IMR-90 (cell line): ENCODE measurements at regions not wholly inside any gene's neighbourhood (a gene's known extent, or its start where the extent isn't known, plus 50 kb on each side); places are given as distances from the start of the nearest gene placed in this dataset.

Experiments
- BHLHE40 ChIP-seq: fragments of 150-350 bp; IDR thresholded peaks from 2 replicates; pipeline ENCODE4 v1.6.1; 2016; ENCODE audit warnings: mild to moderate bottlenecking, low read depth, low read length
- CEBPB ChIP-seq: IDR thresholded peaks from 2 replicates; pipeline ENCODE4 v1.6.1; 2012; ENCODE audit warnings: low read depth, low read length, improper control_type of control experiment
- CHD1 ChIP-seq: IDR thresholded peaks from 2 replicates; pipeline ENCODE4 v1.6.1; 2012; ENCODE audit warnings: low read depth, low read length, improper control_type of control experiment
- CTCF ChIP-seq: conservative IDR thresholded peaks from 2 replicates; pipeline ENCODE4 v1.5.1; 2012; ENCODE audit warnings: mild to moderate bottlenecking, low read depth, low read length, improper control_type of control experiment
- FOS ChIP-seq: fragments of 150-350 bp; IDR thresholded peaks from 2 replicates; pipeline ENCODE4 v1.6.1; 2016; ENCODE audit warnings: low read depth, low read length
- MAFK ChIP-seq: IDR thresholded peaks from 2 replicates; pipeline ENCODE4 v1.6.1; 2012; ENCODE audit warnings: low read depth, low read length, improper control_type of control experiment
- MXI1 ChIP-seq: IDR thresholded peaks from 2 replicates; pipeline ENCODE4 v1.6.1; 2012; ENCODE audit warnings: low read depth, mild to moderate bottlenecking, low read length, moderate library complexity, borderline replicate concordance
- NFE2L2 ChIP-seq: fragments of 150-350 bp; IDR thresholded peaks from 2 replicates; pipeline ENCODE4 v1.6.1; 2016; ENCODE audit warnings: low read depth, mild to moderate bottlenecking, low read length
- POLR2A ChIP-seq: IDR thresholded peaks from 2 replicates; pipeline ENCODE4 v1.6.1; 2012; ENCODE audit warnings: mild to moderate bottlenecking, low read depth, low read length
- RAD21 ChIP-seq: IDR thresholded peaks from 2 replicates; pipeline ENCODE4 v1.6.1; 2012; ENCODE audit warnings: low read length, improper control_type of control experiment
- RCOR1 ChIP-seq: IDR thresholded peaks from 2 replicates; pipeline ENCODE4 v1.6.1; 2012; ENCODE audit warnings: mild to moderate bottlenecking, low read length, improper control_type of control experiment; ENCODE audit not compliant: insufficient replicate concordance
- RFX5 ChIP-seq: IDR thresholded peaks from 2 replicates; pipeline ENCODE4 v1.8.0; 2012; ENCODE audit warnings: low read depth, mild to moderate bottlenecking, low read length, moderate library complexity
- SMC3 ChIP-seq: fragments of 150-350 bp; IDR thresholded peaks from 2 replicates; pipeline ENCODE4 v1.6.1; 2016; ENCODE audit warnings: low read depth, mild to moderate bottlenecking, antibody characterized with exemption, low read length, moderate library complexity
- USF2 ChIP-seq: fragments of 150-350 bp; IDR thresholded peaks from 2 replicates; pipeline ENCODE4 v1.6.1; 2017; ENCODE audit warnings: mild to moderate bottlenecking, antibody characterized with exemption, low read length, low read depth

GRCh38 chr17:22669721-22670120, 977.4 kb downstream of the KCNJ18 start:
- no peak for TF ChIP-seq POLR2A
- no peak for TF ChIP-seq USF2
- no peak for TF ChIP-seq CTCF
- TF ChIP-seq RFX5 = no peak
- TF ChIP-seq MXI1 = no peak
- no peak for TF ChIP-seq MAFK
- no peak for TF ChIP-seq CHD1
- no peak for TF ChIP-seq BHLHE40
- TF ChIP-seq FOS = no peak
- no peak for TF ChIP-seq SMC3
- TF ChIP-seq RCOR1 = no peak
- TF ChIP-seq CEBPB = no peak
- no peak for TF ChIP-seq RAD21
- no peak for TF ChIP-seq NFE2L2
